Tibial artery (tissue), 4 donors: ENCODE measurements at regions not wholly inside any gene's neighbourhood (a gene's known extent, or its start where the extent isn't known, plus 50 kb on each side); places are given as distances from the start of the nearest gene placed in this dataset.

Experiments used
- DNase-seq, 2 donors: peaks; one replicate each; pipeline ENCODE4 v3.0.0-alpha.2; 2019
- H3K27ac ChIP-seq, 2 donors: fragments of 200-600 bp; sonication (generic) in 1 of 2; 1 replicate in 1 of 2; 2 replicates in 1 of 2; pipeline ENCODE4 v1.5.1; 2018 to 2019; ENCODE audit warnings: mild to moderate bottlenecking in 1 of 2
- H3K27me3 ChIP-seq, 2 donors: fragments of 200-600 bp; sonication (generic) in 1 of 2; one replicate each; pipeline versions ENCODE4 v1.5.1 to v1.6.0; 2016 to 2019
- H3K36me3 ChIP-seq, 3 donors: fragments of 200-600 bp; sonication (generic) in 2 of 3; one replicate each; pipeline ENCODE4 v1.5.1; 2016 to 2019; ENCODE audit warnings: mild to moderate bottlenecking in 2 of 3
- H3K4me1 ChIP-seq, 4 donors: fragments of 200-600 bp; sonication (generic) in 2 of 4; 1 replicate in 3 of 4; 2 replicates in 1 of 4; pipeline ENCODE4 v1.5.1; 2016 to 2019
- H3K4me3 ChIP-seq, 2 donors: fragments of 200-600 bp; sonication (generic) in 1 of 2; 1 replicate in 1 of 2; 2 replicates in 1 of 2; pipeline ENCODE4 v1.5.1; 2018 to 2019; ENCODE audit warnings: mild to moderate bottlenecking in 2 of 2
- H3K9me3 ChIP-seq, 3 donors: fragments of 200-600 bp; sonication (generic) in 1 of 3; one replicate each; pipeline ENCODE4 v1.5.1; 2016 to 2019
- intact Hi-C: fragments of 100-400 bp; cut with DNase I; formaldehyde crosslinking; loops from one replicate; pipeline ENCODE4 v1.15.0; 2023; ENCODE audit warnings: low total_unique reads
- TF ChIP-seq, protein P1 (sequence below), 2 experiments: fragments of 200-600 bp in 1 of 2; fragments of 450-650 bp in 1 of 2; IDR thresholded peaks; one replicate each; pipeline ENCODE4 v1.5.1; 2017 to 2019; ENCODE audit warnings: antibody characterized with exemption in 2 of 2, mild to moderate bottlenecking in 1 of 2, moderate library complexity in 1 of 2

DNA sequence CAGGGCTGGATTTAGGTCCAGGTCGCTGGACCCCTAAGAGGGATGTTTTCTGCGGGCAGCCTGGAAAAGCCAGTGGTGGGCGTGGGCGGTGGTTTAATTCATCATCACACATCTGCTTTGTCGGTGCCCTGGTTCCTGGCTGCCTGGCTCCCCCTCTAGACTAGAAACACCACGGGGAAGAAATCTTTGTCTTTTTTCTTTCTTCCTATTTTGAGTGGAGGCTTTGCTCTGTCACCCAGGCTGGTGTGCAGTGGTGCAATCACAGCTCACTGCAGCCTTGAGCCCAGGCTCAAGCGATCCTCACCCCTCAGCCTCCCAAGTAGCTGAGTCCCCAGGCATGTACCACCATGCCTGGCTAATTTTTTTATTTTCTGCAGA, 86.6 kb upstream of the LINC01488 start:
- H3K27ac ChIP-seq: no peak overlapping the region
- no peak for DNase-seq
- H3K4me3 ChIP-seq: no peak overlapping the region
- intact Hi-C loops: no loop called here
- TF ChIP-seq, protein P1, sequence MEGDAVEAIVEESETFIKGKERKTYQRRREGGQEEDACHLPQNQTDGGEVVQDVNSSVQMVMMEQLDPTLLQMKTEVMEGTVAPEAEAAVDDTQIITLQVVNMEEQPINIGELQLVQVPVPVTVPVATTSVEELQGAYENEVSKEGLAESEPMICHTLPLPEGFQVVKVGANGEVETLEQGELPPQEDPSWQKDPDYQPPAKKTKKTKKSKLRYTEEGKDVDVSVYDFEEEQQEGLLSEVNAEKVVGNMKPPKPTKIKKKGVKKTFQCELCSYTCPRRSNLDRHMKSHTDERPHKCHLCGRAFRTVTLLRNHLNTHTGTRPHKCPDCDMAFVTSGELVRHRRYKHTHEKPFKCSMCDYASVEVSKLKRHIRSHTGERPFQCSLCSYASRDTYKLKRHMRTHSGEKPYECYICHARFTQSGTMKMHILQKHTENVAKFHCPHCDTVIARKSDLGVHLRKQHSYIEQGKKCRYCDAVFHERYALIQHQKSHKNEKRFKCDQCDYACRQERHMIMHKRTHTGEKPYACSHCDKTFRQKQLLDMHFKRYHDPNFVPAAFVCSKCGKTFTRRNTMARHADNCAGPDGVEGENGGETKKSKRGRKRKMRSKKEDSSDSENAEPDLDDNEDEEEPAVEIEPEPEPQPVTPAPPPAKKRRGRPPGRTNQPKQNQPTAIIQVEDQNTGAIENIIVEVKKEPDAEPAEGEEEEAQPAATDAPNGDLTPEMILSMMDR (IDR thresholded peaks at IDR 0.05): no peak
- H3K36me3 ChIP-seq: no peaks in the 10 kb centered on the region
- H3K27me3 ChIP-seq: peaks cover 0 to 20% of the 10 kb centered on the region in 2 donors
- peaks cover 0 to 11% (median 8%) of the 10 kb centered on the region in 4 donors for H3K4me1 ChIP-seq
- no peaks in the 10 kb centered on the region for H3K9me3 ChIP-seq

GRCh38 chr11:69395287-69395686, 86.2 kb upstream of the LINC01488 start:
- TF ChIP-seq, protein P1 (IDR thresholded peaks at IDR 0.05): no peak
- Histone ChIP-seq H3K27ac (no peak overlapping the region), H3K4me1 (peaks cover 0 to 11% (median 8%) of the 10 kb centered on the region in 4 donors)

GRCh38 chr11:69396051-69396947, 85.2 kb upstream of the LINC01488 start:
- DNase-seq: peak in 1 of 2 donors; percentile 53
- H3K4me1 ChIP-seq: peaks cover 0 to 11% (median 8%) of the 10 kb centered on the region in 4 donors

More at GRCh38 chr11:69395287-69395686, 86.2 kb upstream of the LINC01488 start:
- intact Hi-C loops: no loop called here
- H3K9me3 ChIP-seq: no peaks in the 10 kb centered on the region
- DNase-seq: peak in 1 of 2 donors; percentile 48
- no peaks in the 10 kb centered on the region for H3K36me3 ChIP-seq
- no peak overlapping the region for H3K4me3 ChIP-seq
- peaks cover 0 to 20% of the 10 kb centered on the region in 2 donors for H3K27me3 ChIP-seq

DNA sequence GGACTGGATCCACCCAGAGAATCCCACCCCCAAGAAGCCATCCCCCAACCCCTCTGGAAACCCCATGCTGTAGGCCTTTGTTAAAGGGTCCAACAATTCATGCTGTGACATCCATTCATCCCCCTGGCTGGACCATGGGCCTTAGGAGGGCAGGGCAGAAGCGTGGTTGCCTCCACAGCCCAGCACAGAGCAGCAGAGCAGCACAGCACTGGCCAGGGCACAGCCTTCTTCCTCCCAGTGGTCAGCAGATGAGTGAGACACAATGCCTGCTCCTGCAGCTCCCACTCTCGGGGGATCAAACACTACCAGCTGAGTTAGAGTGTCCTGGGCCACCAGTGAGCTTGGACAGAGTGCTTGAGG, 84.5 kb upstream of the LINC01488 start:
- intact Hi-C loops: no loop called here

More at GRCh38 chr11:69396051-69396947, 85.2 kb upstream of the LINC01488 start:
- Histone ChIP-seq H3K27me3 (peaks cover 0 to 13% of the 10 kb centered on the region in 2 donors), H3K36me3 (no peaks in the 10 kb centered on the region), H3K4me3 (no peak overlapping the region), H3K9me3 (no peaks in the 10 kb centered on the region), H3K27ac (no peak overlapping the region)
- intact Hi-C loops: no loop called here
- TF ChIP-seq, protein P1 (IDR thresholded peaks at IDR 0.05): no peak

DNA sequence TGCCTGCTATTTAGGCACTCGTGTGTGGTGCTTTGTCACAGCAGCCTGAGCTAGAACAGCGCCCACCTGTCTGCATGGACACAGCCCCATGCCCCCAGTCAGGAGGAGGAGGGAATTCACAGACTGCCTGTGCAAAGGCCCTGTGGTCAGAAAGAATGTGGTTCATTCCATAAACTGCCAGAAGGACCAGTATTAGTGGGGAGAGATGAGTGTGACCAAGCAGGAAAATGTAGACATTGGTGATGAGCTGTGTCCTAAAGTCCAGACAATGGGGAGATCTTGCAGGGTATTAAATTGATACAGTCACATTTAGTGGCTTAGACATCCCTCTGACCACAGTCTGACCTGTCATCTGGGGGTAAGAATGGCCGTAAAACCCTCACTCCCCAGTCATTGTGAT, 83.7 kb upstream of the LINC01488 start:
- Histone ChIP-seq H3K36me3 (no peaks in the 10 kb centered on the region), H3K27ac (no peak overlapping the region), H3K4me3 (no peak overlapping the region), H3K27me3 (peaks cover 0 to 3% of the 10 kb centered on the region in 2 donors), H3K4me1 (peaks cover 0 to 11% (median 8%) of the 10 kb centered on the region in 4 donors), H3K9me3 (peaks cover 0 to 6% (median 0%) of the 10 kb centered on the region in 3 donors)
- peak in 1 of 2 donors; percentile 21 for DNase-seq
- TF ChIP-seq, protein P1 (IDR thresholded peaks at IDR 0.05): no peak
- intact Hi-C loops: no loop called here

More for the DNA sequence above, 84.5 kb upstream of the LINC01488 start:
- Histone ChIP-seq H3K36me3 (no peaks in the 10 kb centered on the region), H3K27me3 (peaks cover 0 to 7% of the 10 kb centered on the region in 2 donors), H3K9me3 (no peaks in the 10 kb centered on the region), H3K4me1 (peaks cover 0 to 11% (median 8%) of the 10 kb centered on the region in 4 donors), H3K4me3 (no peak overlapping the region), H3K27ac (no peak overlapping the region)
- DNase-seq: peak in 1 of 2 donors; percentile 20
- TF ChIP-seq, protein P1 (IDR thresholded peaks at IDR 0.05): no peak
